ENCODE measurements at regions not wholly inside any gene's neighbourhood (a gene's known extent, or its start where the extent isn't known, plus 50 kb on each side); places are given as distances from the start of the nearest gene placed in this dataset.

- no peak overlapping the region for H3K4me3 ChIP-seq (ENCODE audit: low read depth, low read length)
- TF ChIP-seq CTCF (IDR thresholded peaks at IDR 0.05; ENCODE audit: low read depth, low read length), result no peak
- DNase-seq, result no peak
- H3K27me3 ChIP-seq (ENCODE audit: insufficient read depth, low read depth, severe bottlenecking), result no peaks in the 10 kb centered on the region
- no peak overlapping the region for H3K27ac ChIP-seq
- no peaks in the 10 kb centered on the region for H3K36me3 ChIP-seq
- H3K9me3 ChIP-seq (ENCODE audit: severe bottlenecking), result no peaks in the 10 kb centered on the region
These were observed 125.1 kb upstream of the RAB11FIP2 start for GRCh38 chr10:118171861-118172260.

GRCh38 chr10:118167056-118167700 lies 120.4 kb upstream of the RAB11FIP2 start:
- H3K9me3 ChIP-seq (ENCODE audit: severe bottlenecking), result no peaks in the 10 kb centered on the region
- H3K4me3 ChIP-seq (ENCODE audit: low read depth, low read length), result no peak overlapping the region
- H3K36me3 ChIP-seq, result no peaks in the 10 kb centered on the region
- no peak for TF ChIP-seq CTCF (IDR thresholded peaks at IDR 0.05; ENCODE audit: low read depth, low read length)
- no peak for DNase-seq
- no peak overlapping the region for H3K27ac ChIP-seq
- H3K27me3 ChIP-seq (ENCODE audit: insufficient read depth, low read depth, severe bottlenecking), result no peaks in the 10 kb centered on the region

GRCh38 chr10:118163217-118163616 lies 116.5 kb upstream of the RAB11FIP2 start:
- no peak overlapping the region for H3K4me3 ChIP-seq (ENCODE audit: low read depth, low read length)
- no peak for TF ChIP-seq CTCF (IDR thresholded peaks at IDR 0.05; ENCODE audit: low read depth, low read length)

GRCh38 chr10:118161461-118162246 lies 114.9 kb upstream of the RAB11FIP2 start:
- H3K27me3 ChIP-seq (ENCODE audit: insufficient read depth, low read depth, severe bottlenecking), result no peaks in the 10 kb centered on the region
- H3K27ac ChIP-seq, result no peak overlapping the region
- H3K36me3 ChIP-seq, result no peaks in the 10 kb centered on the region
- H3K4me3 ChIP-seq (ENCODE audit: low read depth, low read length), result no peak overlapping the region
- TF ChIP-seq CTCF (IDR thresholded peaks at IDR 0.05; ENCODE audit: low read depth, low read length), result no peak
- no peaks in the 10 kb centered on the region for H3K9me3 ChIP-seq (ENCODE audit: severe bottlenecking)
- DNase-seq, result no peak

More at GRCh38 chr10:118163217-118163616, 116.5 kb upstream of the RAB11FIP2 start:
- no peaks in the 10 kb centered on the region for H3K9me3 ChIP-seq (ENCODE audit: severe bottlenecking)
- no peak for DNase-seq
- H3K27me3 ChIP-seq (ENCODE audit: insufficient read depth, low read depth, severe bottlenecking), result no peaks in the 10 kb centered on the region
- no peak overlapping the region for H3K27ac ChIP-seq
- no peaks in the 10 kb centered on the region for H3K36me3 ChIP-seq

GRCh38 chr10:118153287-118153686 lies 106.5 kb upstream of the RAB11FIP2 start:
- H3K36me3 ChIP-seq, result no peaks in the 10 kb centered on the region
- H3K27ac ChIP-seq, result no peak overlapping the region
- H3K9me3 ChIP-seq (ENCODE audit: severe bottlenecking), result no peaks in the 10 kb centered on the region
- no peaks in the 10 kb centered on the region for H3K27me3 ChIP-seq (ENCODE audit: insufficient read depth, low read depth, severe bottlenecking)
- no peak for DNase-seq
- TF ChIP-seq CTCF (IDR thresholded peaks at IDR 0.05; ENCODE audit: low read depth, low read length), result no peak
- H3K4me3 ChIP-seq (ENCODE audit: low read depth, low read length), result no peak overlapping the region

Measured in WERI-Rb-1 (cell line).